Stimulated activated effector memory CD8-positive, alpha-beta T cell treated with anti-CD3 and anti-CD28 coated beads, Interleukin-12 subunit alpha, Interleukin-12 subunit beta, amount 100 ng/mL, for 72 hours (primary cell): ENCODE measurements at regions not wholly inside any gene's neighbourhood (a gene's known extent, or its start where the extent isn't known, plus 50 kb on each side); places are given as distances from the start of the nearest gene placed in this dataset.

Experiments used
- ATAC-seq: fragments of 150-1000 bp; cut with Tn5 transposase; 2 replicates; pipeline ENCODE4 v1.10.0; 2021
- DNase-seq, 2 donors: peaks; one replicate each; pipeline ENCODE4 v3.0.0; 2021 to 2022; ENCODE audit warnings: low spot score in 2 of 2
- H3K27ac Mint-ChIP-seq: one replicate; pipeline ENCODE4 v1.8.0; 2022; ENCODE audit warnings: mild to moderate bottlenecking, mixed read lengths
- H3K36me3 Mint-ChIP-seq: one replicate; pipeline ENCODE4 v1.8.0; 2022; ENCODE audit warnings: mild to moderate bottlenecking, mixed read lengths
- H3K4me1 Mint-ChIP-seq: one replicate; pipeline ENCODE4 v1.8.0; 2022; ENCODE audit warnings: mixed read lengths
- H3K4me3 Mint-ChIP-seq: one replicate; pipeline ENCODE4 v1.8.0; 2022; ENCODE audit warnings: mild to moderate bottlenecking, mixed read lengths
- H3K9me3 Mint-ChIP-seq: one replicate; pipeline ENCODE4 v1.8.0; 2022; ENCODE audit warnings: mixed read lengths

- DNase-seq = no peak
- Mint-ChIP-seq H3K27ac (peak overlapping the region; percentile 66), H3K4me1 (peaks cover 43% of the 10 kb centered on the region), H3K36me3 (peaks cover 6% of the 10 kb centered on the region), H3K4me3 (no peak overlapping the region), H3K9me3 (peaks cover 2% of the 10 kb centered on the region)
- no peak for ATAC-seq
Measured at GRCh38 chr1:116819081-116819480, 64.9 kb downstream of the CD2 start.

- Mint-ChIP-seq H3K4me3 (no peak overlapping the region), H3K9me3 (no peaks in the 10 kb centered on the region), H3K27ac (no peak overlapping the region), H3K36me3 (peaks cover 6% of the 10 kb centered on the region), H3K4me1 (peaks cover 35% of the 10 kb centered on the region)
- ATAC-seq = no peak
- DNase-seq = no peak
Measured at GRCh38 chr1:116820369-116820768, 66.1 kb downstream of the CD2 start.

GRCh38 chr1:116821763-116822162, 67.5 kb downstream of the CD2 start:
- no peaks in the 10 kb centered on the region for H3K9me3 Mint-ChIP-seq
- no peak overlapping the region for H3K27ac Mint-ChIP-seq
- H3K36me3 Mint-ChIP-seq = peaks cover 2% of the 10 kb centered on the region
- peaks cover 38% of the 10 kb centered on the region for H3K4me1 Mint-ChIP-seq
- DNase-seq = no peak
- no peak overlapping the region for H3K4me3 Mint-ChIP-seq
- ATAC-seq = no peak

GRCh38 chr1:116824631-116825206, 70.5 kb downstream of the CD2 start:
- DNase-seq = no peak
- ATAC-seq = no peak
- Mint-ChIP-seq H3K36me3 (peaks cover 8% of the 10 kb centered on the region), H3K27ac (peak overlapping the region; percentile 93), H3K9me3 (peaks cover 3% of the 10 kb centered on the region), H3K4me3 (no peak overlapping the region), H3K4me1 (peaks cover 40% of the 10 kb centered on the region)

GRCh38 chr1:116825207-116825719, 71.0 kb downstream of the CD2 start:
- H3K4me1 Mint-ChIP-seq = peaks cover 44% of the 10 kb centered on the region
- H3K27ac Mint-ChIP-seq = peak overlapping the region; percentile 93
- ATAC-seq (no peak), DNase-seq (no peak)
- H3K9me3 Mint-ChIP-seq = peaks cover 3% of the 10 kb centered on the region
- H3K4me3 Mint-ChIP-seq = no peak overlapping the region
- peaks cover 8% of the 10 kb centered on the region for H3K36me3 Mint-ChIP-seq

GRCh38 chr1:116825720-116826438, 71.6 kb downstream of the CD2 start:
- DNase-seq (no peak), ATAC-seq (no peak)
- H3K9me3 Mint-ChIP-seq = peaks cover 3% of the 10 kb centered on the region
- H3K36me3 Mint-ChIP-seq = peaks cover 13% of the 10 kb centered on the region
- H3K27ac Mint-ChIP-seq = peak overlapping the region; percentile 93
- peaks cover 50% of the 10 kb centered on the region for H3K4me1 Mint-ChIP-seq
- peak overlapping the region; percentile 64 for H3K4me3 Mint-ChIP-seq

GRCh38 chr1:116826818-116827606, 72.8 kb downstream of the CD2 start:
- H3K4me1 Mint-ChIP-seq = peaks cover 50% of the 10 kb centered on the region
- ATAC-seq = peak; percentile 96
- peak in 1 of 2 donors; percentile 81 for DNase-seq
- H3K9me3 Mint-ChIP-seq = peaks cover 3% of the 10 kb centered on the region
- peaks cover 13% of the 10 kb centered on the region for H3K36me3 Mint-ChIP-seq
- peak overlapping the region; percentile 93 for H3K27ac Mint-ChIP-seq
- peak overlapping the region; percentile 64 for H3K4me3 Mint-ChIP-seq

- peaks cover 13% of the 10 kb centered on the region for H3K36me3 Mint-ChIP-seq
- peak; percentile 12 for ATAC-seq
- H3K4me1 Mint-ChIP-seq = peaks cover 50% of the 10 kb centered on the region
- H3K27ac Mint-ChIP-seq = peak overlapping the region; percentile 93
- H3K9me3 Mint-ChIP-seq = peaks cover 3% of the 10 kb centered on the region
- no peak for DNase-seq
- H3K4me3 Mint-ChIP-seq = peak overlapping the region; percentile 64
Measured at GRCh38 chr1:116827607-116828105, 73.4 kb downstream of the CD2 start.

- Mint-ChIP-seq H3K27ac (no peak overlapping the region), H3K36me3 (peaks cover 6% of the 10 kb centered on the region), H3K4me3 (no peak overlapping the region), H3K9me3 (peaks cover 8% of the 10 kb centered on the region), H3K4me1 (peaks cover 31% of the 10 kb centered on the region)
- DNase-seq (no peak), ATAC-seq (no peak)
Measured at GRCh38 chr1:116832308-116832931, 77.3 kb upstream of the PTGFRN start.

- no peak overlapping the region for H3K27ac Mint-ChIP-seq
- H3K4me1 Mint-ChIP-seq = peaks cover 24% of the 10 kb centered on the region
- H3K9me3 Mint-ChIP-seq = peaks cover 6% of the 10 kb centered on the region
- no peak overlapping the region for H3K4me3 Mint-ChIP-seq
- H3K36me3 Mint-ChIP-seq = peaks cover 6% of the 10 kb centered on the region
- ATAC-seq (no peak), DNase-seq (no peak)
Measured at GRCh38 chr1:116832932-116833578, 76.7 kb upstream of the PTGFRN start.

GRCh38 chr1:116833718-116834117, 76.0 kb upstream of the PTGFRN start:
- Mint-ChIP-seq H3K4me1 (peaks cover 19% of the 10 kb centered on the region), H3K36me3 (peaks cover 6% of the 10 kb centered on the region), H3K27ac (no peak overlapping the region), H3K4me3 (no peak overlapping the region), H3K9me3 (peaks cover 6% of the 10 kb centered on the region)
- DNase-seq (no peak), ATAC-seq (no peak)

- Mint-ChIP-seq H3K27ac (peak overlapping the region; percentile 35), H3K9me3 (peaks cover 6% of the 10 kb centered on the region), H3K36me3 (peaks cover 6% of the 10 kb centered on the region), H3K4me3 (no peak overlapping the region), H3K4me1 (peaks cover 18% of the 10 kb centered on the region)
- DNase-seq (no peak), ATAC-seq (peak; percentile 38)
Measured at GRCh38 chr1:116834595-116834994, 75.1 kb upstream of the PTGFRN start.

GRCh38 chr1:116835161-116835560, 74.6 kb upstream of the PTGFRN start:
- peaks cover 6% of the 10 kb centered on the region for H3K36me3 Mint-ChIP-seq
- H3K9me3 Mint-ChIP-seq = peaks cover 6% of the 10 kb centered on the region
- DNase-seq = no peak
- peak overlapping the region; percentile 35 for H3K27ac Mint-ChIP-seq
- H3K4me3 Mint-ChIP-seq = no peak overlapping the region
- H3K4me1 Mint-ChIP-seq = peaks cover 14% of the 10 kb centered on the region
- ATAC-seq = no peak

- no peak for ATAC-seq
- peaks cover 6% of the 10 kb centered on the region for H3K9me3 Mint-ChIP-seq
- no peak overlapping the region for H3K27ac Mint-ChIP-seq
Measured at GRCh38 chr1:116836099-116836498, 73.6 kb upstream of the PTGFRN start.

More at GRCh38 chr1:116836099-116836498, 73.6 kb upstream of the PTGFRN start:
- Mint-ChIP-seq H3K4me1 (peaks cover 7% of the 10 kb centered on the region), H3K36me3 (no peaks in the 10 kb centered on the region), H3K4me3 (no peak overlapping the region)
- DNase-seq = no peak
